Lower lobe of right lung (tissue), 2 donors: ENCODE measurements at regions not wholly inside any gene's neighbourhood (a gene's known extent, or its start where the extent isn't known, plus 50 kb on each side); places are given as distances from the start of the nearest gene placed in this dataset.
A peak's percentile ranks its signal among the peaks of the same experiment; 100 is the strongest.
"Not testable (repeated sequence)": the region's sequence is repeated elsewhere in the genome, so short reads cannot be mapped to it uniquely, and the experiment has no call there.

Experiments
- ATAC-seq, 2 donors: fragments of 200-7000 bp; cut with Tn5 transposase; one replicate each; pipeline ENCODE4 v1.9.1; 2020 to 2022; ENCODE audit warnings: mild to moderate bottlenecking in 2 of 2, moderate library complexity in 2 of 2
- DNase-seq: peaks from one replicate; pipeline ENCODE4 v3.0.0-alpha.2; 2020
- H3K27ac ChIP-seq: fragments of 200-600 bp; one replicate; pipeline ENCODE4 v1.8.0; 2022
- H3K27me3 ChIP-seq: fragments of 200-600 bp; one replicate; pipeline ENCODE4 v1.8.0; 2022; ENCODE audit warnings: low read depth
- H3K36me3 ChIP-seq: fragments of 200-600 bp; one replicate; pipeline ENCODE4 v1.8.0; 2022; ENCODE audit warnings: mild to moderate bottlenecking
- H3K4me1 ChIP-seq: fragments of 200-600 bp; one replicate; pipeline ENCODE4 v1.8.0; 2022
- H3K4me3 ChIP-seq: fragments of 200-600 bp; one replicate; pipeline ENCODE4 v1.8.0; 2022; ENCODE audit warnings: mild to moderate bottlenecking
- H3K9me3 ChIP-seq: fragments of 200-600 bp; one replicate; pipeline ENCODE4 v1.8.0; 2022
- intact Hi-C: fragments of 100-400 bp; cut with DNase I; formaldehyde crosslinking; loops from one replicate; pipeline ENCODE4 v1.11.0; 2022
- TF ChIP-seq, protein P1 (sequence below): fragments of 200-600 bp; IDR thresholded peaks from one replicate; pipeline ENCODE4 v1.8.0; 2022; ENCODE audit warnings: antibody characterized with exemption, mild to moderate bottlenecking
- donor health status: DM: no; HTN: yes; CAD: no; lungs with severe emphysema.

DNA sequence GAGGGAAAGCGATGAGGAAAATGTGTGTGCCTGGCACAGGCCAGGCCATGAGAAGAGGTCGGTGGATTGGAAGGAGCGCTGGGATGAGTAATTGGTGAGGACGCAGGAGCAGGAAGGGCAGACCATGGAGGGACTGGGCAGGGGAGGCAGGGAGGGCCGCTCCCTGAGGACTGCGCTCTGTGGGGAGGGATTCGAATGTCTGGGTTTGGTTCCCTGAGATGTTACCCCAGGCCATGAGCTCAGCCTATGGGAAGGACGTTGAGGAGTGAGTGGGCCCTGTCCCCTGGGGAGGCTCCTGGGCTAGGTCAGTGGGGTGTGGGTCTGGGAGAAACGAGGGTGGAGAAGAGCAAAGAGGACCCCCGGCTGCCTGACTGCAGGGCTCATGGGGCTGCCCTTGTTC, 415.2 kb upstream of the NPAP1 start:
- H3K9me3 ChIP-seq, DNase-seq, H3K4me1 ChIP-seq, H3K27me3 ChIP-seq, H3K27ac ChIP-seq, H3K36me3 ChIP-seq, intact Hi-C loops, H3K4me3 ChIP-seq: not testable (repeated sequence)
- peak in 1 of 2 donors; percentile 17 for ATAC-seq

DNA sequence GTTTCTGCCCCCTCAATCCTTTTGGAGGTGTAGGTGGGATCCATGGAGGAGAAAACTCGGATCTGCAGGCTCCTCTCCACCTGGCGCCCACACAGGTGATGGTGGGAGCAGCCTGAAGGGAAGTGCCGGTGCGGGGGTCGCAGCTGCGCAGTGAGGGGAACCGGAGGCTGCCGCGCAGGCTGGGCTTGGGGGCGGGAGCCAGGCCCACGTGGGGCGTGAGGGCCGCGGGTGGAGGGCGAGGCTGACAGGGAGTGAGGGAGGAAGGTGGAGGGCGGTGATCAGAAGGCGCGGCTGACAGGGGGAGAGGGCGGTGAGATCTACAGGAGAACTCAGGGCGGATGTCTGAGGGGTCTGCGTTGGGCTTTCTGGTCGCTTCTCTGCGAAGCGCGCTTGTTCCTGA, 414.7 kb upstream of the NPAP1 start:
- H3K4me1 ChIP-seq, H3K36me3 ChIP-seq, H3K27me3 ChIP-seq, H3K4me3 ChIP-seq, H3K9me3 ChIP-seq, H3K27ac ChIP-seq, intact Hi-C loops, DNase-seq: not testable (repeated sequence)
- peak in 1 of 2 donors; percentile 17 for ATAC-seq

DNA sequence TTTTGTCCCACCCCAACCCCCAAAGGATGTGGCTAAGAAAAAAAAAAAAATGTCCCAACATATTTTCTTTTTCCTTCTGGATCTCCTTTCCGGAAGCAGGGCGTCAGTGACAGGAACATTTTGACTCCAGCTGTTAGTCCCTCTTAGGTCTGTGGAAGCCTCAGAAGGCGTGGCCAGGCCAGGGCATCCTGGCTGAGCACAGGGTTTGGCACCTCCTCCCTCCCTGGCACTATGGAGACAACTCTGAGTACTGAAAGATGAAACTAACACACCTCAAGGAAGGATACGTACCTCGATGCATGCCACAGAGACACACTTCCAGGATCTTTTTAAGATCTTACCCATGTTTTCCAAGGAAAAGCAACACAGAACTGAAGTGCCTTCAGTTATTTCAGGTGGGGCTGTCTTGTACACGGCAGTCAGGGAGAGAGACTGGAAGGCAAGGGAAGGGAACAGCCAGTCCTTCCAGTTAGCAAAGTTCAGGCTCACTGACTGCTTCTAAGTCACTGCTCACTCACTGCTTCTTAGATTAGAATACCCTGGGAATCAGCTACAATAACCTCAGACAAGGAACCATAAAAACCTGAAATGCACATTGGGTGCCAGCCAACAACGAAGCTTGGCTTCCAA, 406.9 kb upstream of the NPAP1 start:
- intact Hi-C loops, H3K27me3 ChIP-seq, DNase-seq, H3K36me3 ChIP-seq, H3K4me3 ChIP-seq, H3K9me3 ChIP-seq, H3K27ac ChIP-seq, H3K4me1 ChIP-seq: not testable (repeated sequence)
- peak in 1 of 2 donors; percentile 62 for ATAC-seq

DNA sequence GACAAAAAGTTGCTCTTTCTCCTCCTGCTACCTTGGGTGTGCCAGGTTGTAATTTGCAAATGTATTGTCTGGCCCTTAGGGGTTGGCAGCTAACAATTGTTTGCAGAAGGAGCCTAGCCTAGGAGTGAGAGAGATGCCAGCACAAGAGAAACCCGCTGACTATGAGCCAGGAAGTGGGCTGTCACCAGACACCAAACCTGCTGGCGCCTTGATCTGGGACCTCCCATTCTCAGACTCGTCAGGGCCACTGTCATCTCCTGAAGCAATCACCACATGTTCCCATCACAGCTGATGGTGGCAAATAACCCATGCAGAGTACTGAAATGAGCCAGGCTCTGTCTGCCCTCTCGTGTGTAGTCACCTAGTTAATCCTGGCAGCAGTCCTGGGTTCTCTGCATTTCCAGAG, 406.4 kb upstream of the NPAP1 start:
- intact Hi-C loops: no loop called here
- ATAC-seq (peak in 1 of 2 donors; percentile 37), DNase-seq (no peak)
- Histone ChIP-seq H3K27me3 (no peaks in the 10 kb centered on the region), H3K27ac (no peak overlapping the region), H3K9me3 (no peaks in the 10 kb centered on the region), H3K4me3 (no peak overlapping the region), H3K36me3 (no peaks in the 10 kb centered on the region), H3K4me1 (no peaks in the 10 kb centered on the region)
- TF ChIP-seq, protein P1, sequence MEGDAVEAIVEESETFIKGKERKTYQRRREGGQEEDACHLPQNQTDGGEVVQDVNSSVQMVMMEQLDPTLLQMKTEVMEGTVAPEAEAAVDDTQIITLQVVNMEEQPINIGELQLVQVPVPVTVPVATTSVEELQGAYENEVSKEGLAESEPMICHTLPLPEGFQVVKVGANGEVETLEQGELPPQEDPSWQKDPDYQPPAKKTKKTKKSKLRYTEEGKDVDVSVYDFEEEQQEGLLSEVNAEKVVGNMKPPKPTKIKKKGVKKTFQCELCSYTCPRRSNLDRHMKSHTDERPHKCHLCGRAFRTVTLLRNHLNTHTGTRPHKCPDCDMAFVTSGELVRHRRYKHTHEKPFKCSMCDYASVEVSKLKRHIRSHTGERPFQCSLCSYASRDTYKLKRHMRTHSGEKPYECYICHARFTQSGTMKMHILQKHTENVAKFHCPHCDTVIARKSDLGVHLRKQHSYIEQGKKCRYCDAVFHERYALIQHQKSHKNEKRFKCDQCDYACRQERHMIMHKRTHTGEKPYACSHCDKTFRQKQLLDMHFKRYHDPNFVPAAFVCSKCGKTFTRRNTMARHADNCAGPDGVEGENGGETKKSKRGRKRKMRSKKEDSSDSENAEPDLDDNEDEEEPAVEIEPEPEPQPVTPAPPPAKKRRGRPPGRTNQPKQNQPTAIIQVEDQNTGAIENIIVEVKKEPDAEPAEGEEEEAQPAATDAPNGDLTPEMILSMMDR: no peak

DNA sequence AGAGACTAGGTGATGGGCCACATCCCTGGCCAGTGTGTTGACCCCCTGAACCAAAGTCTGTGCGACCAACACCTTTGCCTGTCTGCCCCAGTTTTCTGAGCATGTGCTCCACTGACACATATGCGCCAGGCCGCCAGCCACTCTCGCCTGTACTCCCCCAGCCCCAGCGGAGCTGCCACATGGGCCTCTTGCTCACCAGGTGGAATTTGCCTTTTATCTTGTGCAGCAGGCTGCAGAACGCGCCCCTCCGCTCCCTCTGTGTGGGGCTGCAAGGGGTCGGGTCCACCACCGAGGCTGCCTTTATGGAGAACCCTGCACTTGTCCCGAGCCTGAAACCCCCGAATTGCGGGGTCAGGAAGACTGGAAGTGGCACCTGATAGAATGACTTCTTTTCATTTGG, 405.7 kb upstream of the NPAP1 start:
- intact Hi-C loops: no loop called here
- peak in 1 of 2 donors; percentile 23 for ATAC-seq

DNA sequence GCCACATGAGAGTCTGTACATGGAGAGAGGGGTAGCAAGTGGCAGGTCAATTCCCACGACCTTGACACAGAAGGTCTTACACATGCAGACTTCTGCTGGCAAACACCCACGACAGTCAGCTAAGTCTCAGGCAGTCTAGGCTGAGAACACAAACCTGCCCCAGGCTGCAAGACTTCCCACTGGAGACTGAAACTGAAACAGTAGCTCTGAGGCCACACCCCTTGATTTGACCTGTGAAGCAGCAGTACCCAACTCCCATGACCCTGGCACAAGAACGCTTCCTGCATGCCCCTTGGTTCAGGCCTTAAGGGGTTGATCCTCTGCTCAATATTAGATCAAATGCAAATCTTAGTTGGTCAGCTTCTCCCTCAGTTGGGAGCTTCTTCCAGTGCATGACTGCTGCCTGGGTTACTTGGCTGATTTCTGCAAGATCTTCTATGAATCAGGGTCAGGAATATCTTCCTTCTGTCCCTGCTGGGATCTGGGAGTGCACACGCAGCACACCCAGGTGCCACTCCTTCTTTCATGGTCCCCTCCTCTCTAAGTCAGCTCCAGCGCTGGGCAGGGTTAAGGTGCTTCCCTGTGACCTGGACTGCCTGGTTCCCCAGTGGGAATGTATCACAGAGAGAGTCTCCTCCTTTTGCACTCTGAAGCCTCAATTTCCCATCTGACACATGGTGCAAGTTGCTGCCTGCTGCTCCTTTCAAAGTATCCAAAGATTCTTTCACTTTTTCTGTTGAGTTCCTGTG, 403.9 kb upstream of the NPAP1 start:
- H3K9me3 ChIP-seq, H3K4me3 ChIP-seq, DNase-seq, H3K4me1 ChIP-seq, H3K36me3 ChIP-seq, H3K27ac ChIP-seq, H3K27me3 ChIP-seq, intact Hi-C loops: not testable (repeated sequence)
- peak in 1 of 2 donors; percentile 53 for ATAC-seq

More for the DNA sequence above, 405.7 kb upstream of the NPAP1 start:
- TF ChIP-seq, protein P1: no peak
- Histone ChIP-seq H3K27ac (no peak overlapping the region), H3K4me1 (no peaks in the 10 kb centered on the region), H3K36me3 (no peaks in the 10 kb centered on the region), H3K27me3 (no peaks in the 10 kb centered on the region), H3K9me3 (no peaks in the 10 kb centered on the region), H3K4me3 (no peak overlapping the region)
- no peak for DNase-seq

DNA sequence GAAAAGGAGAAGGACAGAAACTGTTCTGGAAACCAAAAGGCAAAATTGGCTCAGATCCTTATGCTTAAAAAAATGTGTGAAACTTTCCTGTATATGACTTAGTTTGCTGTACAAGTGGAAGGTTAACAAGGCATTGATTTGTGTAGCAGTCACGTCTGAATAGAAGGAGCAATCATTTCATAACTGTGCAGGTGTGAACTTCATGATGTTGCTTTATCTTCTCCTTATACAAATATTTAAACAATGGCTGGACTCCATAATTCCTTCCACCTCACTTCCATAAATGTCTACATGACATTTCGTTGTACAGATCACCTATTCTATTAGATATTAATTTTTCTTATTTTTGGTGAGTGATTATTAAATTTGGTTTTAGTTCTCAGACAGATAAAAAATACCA, 382.7 kb upstream of the NPAP1 start:
- ATAC-seq: no peak
- no peaks in the 10 kb centered on the region for H3K36me3 ChIP-seq
- H3K9me3 ChIP-seq: no peaks in the 10 kb centered on the region
- DNase-seq: no peak
- no peak overlapping the region for H3K27ac ChIP-seq
- H3K4me1 ChIP-seq: no peaks in the 10 kb centered on the region
- intact Hi-C loops: no loop called here
- no peak overlapping the region for H3K4me3 ChIP-seq
- no peaks in the 10 kb centered on the region for H3K27me3 ChIP-seq
- TF ChIP-seq, protein P1: no peak

DNA sequence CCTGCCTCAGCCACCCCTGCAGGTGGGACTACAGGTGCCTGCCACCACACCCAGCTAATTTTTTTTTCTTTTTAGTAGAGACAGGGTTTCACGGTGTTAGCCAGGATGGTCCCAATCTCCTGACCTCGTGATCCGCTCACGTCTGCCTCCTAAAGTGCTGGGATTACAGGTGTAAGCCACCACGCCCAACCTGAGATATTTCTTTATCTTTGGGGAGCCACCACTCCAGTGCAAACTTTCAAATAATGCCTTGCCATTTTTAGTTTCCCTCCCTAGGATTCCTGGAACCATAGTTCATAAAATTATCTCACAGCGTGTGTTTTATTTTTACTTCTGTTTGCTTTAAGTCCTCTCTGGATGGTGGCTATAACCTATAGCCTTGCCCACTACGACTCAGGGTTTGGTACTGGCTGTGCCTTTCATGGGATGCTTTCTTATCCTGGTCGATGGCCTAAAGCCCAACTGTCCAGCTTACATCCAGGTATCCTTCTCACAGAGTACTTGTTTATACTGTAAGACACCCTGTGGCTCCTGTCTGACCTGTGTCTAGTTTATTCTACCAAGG, 374.7 kb upstream of the NPAP1 start:
- H3K9me3 ChIP-seq, H3K27ac ChIP-seq, intact Hi-C loops, H3K4me3 ChIP-seq, H3K4me1 ChIP-seq, ATAC-seq, H3K36me3 ChIP-seq, H3K27me3 ChIP-seq, DNase-seq: not testable (repeated sequence)

DNA sequence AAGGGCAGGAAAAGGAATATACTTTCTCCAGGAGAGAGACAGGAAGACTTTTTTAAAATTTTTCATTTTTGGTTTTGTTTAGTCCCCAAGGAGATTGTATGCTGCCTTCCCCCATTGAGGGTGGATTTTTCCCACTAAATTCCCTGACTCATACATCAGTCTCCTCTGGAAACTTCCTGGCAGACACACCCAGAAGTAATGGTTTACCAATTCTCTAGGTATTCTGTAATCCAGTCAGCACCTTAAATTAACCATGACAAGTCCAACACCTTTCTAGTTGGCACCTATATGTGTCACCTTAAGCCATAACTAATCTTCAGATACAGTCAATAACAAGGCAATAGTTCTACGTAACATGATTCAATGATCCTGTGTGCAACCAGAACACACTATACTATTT, 373.6 kb upstream of the NPAP1 start:
- ATAC-seq: not testable (repeated sequence)

DNA sequence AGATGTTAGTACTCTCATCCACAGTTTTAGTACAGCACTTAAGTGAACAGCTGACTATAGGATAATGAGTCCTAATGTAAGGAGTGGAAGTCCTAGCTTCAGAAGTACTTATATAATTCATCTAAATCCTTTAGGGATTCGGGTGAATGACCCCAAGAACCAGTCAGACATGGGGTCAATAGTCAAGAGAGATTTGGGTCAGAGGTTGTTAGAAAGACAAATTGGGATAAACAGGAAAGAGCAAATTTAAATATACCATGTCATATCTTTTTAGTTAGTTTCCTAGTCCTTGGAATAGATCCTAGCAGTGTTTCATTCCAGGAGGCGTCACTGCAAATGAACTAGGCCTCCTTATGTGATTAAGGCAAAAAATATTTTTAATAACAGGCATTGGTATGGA, 370.8 kb upstream of the NPAP1 start:
- ATAC-seq, H3K27me3 ChIP-seq, H3K4me3 ChIP-seq, H3K9me3 ChIP-seq, intact Hi-C loops, H3K4me1 ChIP-seq, H3K36me3 ChIP-seq, H3K27ac ChIP-seq, DNase-seq: not testable (repeated sequence)

More for the DNA sequence above, 373.6 kb upstream of the NPAP1 start:
- H3K27ac ChIP-seq, H3K9me3 ChIP-seq, H3K27me3 ChIP-seq, DNase-seq, intact Hi-C loops, H3K36me3 ChIP-seq, H3K4me1 ChIP-seq, H3K4me3 ChIP-seq: not testable (repeated sequence)

DNA sequence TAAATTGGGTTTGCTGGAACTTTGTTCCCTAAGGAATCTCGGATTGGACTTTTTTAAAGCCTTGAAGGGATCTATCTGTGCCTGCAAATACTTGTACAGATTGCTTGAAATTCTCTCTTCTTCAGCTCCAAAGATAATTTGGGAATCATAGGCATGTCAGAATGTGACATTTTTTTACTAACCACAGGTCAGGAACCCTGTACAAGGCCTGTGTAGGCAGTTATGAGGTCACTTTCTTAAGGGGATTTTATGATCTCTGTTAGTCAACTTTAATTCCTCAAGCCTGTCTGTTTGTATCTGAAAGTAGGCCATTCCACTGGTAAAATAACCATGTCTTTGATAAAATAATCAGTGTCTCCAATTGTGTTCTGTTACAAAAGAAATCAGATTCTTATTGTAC, 369.9 kb upstream of the NPAP1 start:
- intact Hi-C loops, H3K4me3 ChIP-seq, H3K9me3 ChIP-seq, H3K27me3 ChIP-seq, H3K4me1 ChIP-seq, DNase-seq, ATAC-seq, H3K36me3 ChIP-seq, H3K27ac ChIP-seq: not testable (repeated sequence)
